Left cardiac atrium (tissue), 4 donors: ENCODE measurements at regions not wholly inside any gene's neighbourhood (a gene's known extent, or its start where the extent isn't known, plus 50 kb on each side); places are given as distances from the start of the nearest gene placed in this dataset.

Source experiments
- ATAC-seq, 2 donors: fragments of 200-7000 bp; cut with Tn5 transposase; one replicate each; pipeline ENCODE4 v1.9.1; 2020; ENCODE audit warnings: mild to moderate bottlenecking in 2 of 2, moderate library complexity in 2 of 2
- DNase-seq: peaks from one replicate; pipeline ENCODE4 v3.0.0-alpha.2; 2020
- intact Hi-C, 2 donors: fragments of 100-400 bp; cut with DNase I; formaldehyde crosslinking; loops; one replicate each; pipeline versions ENCODE4 v1.14.1 to v1.15.1; 2022 to 2023
- donor health status: DM: no; HTN: yes; CAD: no.
- donor health status: DM: no; HTN: yes; CAD: no; lungs with severe emphysema.
- donor health status: DM: yes; HTN: yes; CAD: no.
- donor health status: Dilated cardiomyopathy.

GRCh38 chr15:93491291-93491690 lies 402.3 kb upstream of the RGMA start:
- no peak for ATAC-seq
- intact Hi-C loops, result no loop called here
- DNase-seq, result no peak

GRCh38 chr15:93488296-93488713 lies 399.3 kb upstream of the RGMA start:
- DNase-seq (no peak), ATAC-seq (no peak)
- intact Hi-C loops, result no loop called here

GRCh38 chr15:93486407-93487117 lies 397.6 kb upstream of the RGMA start:
- intact Hi-C loops, result no loop called here
- ATAC-seq (peak in 1 of 2 donors; percentile 14), DNase-seq (no peak)

GRCh38 chr15:93485438-93486327 lies 396.7 kb upstream of the RGMA start:
- DNase-seq (peak; percentile 51), ATAC-seq (peak; percentile 83 to 95)
- intact Hi-C loops, result no loop called here

- intact Hi-C loops, result no loop called here
- ATAC-seq (no peak), DNase-seq (no peak)
These were observed 394.9 kb upstream of the RGMA start for GRCh38 chr15:93483923-93484322.

- ATAC-seq, result no peak
- intact Hi-C loops, result no loop called here
- DNase-seq, result no peak
These were observed 393.7 kb upstream of the RGMA start for GRCh38 chr15:93482731-93483130.

GRCh38 chr15:93479715-93480114 lies 390.7 kb upstream of the RGMA start:
- intact Hi-C loops, result no loop called here
- peak in 1 of 2 donors; percentile 48 for ATAC-seq

GRCh38 chr15:93478947-93479346 lies 389.9 kb upstream of the RGMA start:
- DNase-seq (no peak), ATAC-seq (no peak)
- intact Hi-C loops, result no loop called here

More at GRCh38 chr15:93479715-93480114, 390.7 kb upstream of the RGMA start:
- DNase-seq, result no peak

GRCh38 chr15:93477721-93478120 lies 388.7 kb upstream of the RGMA start:
- DNase-seq (no peak), ATAC-seq (peak; percentile 27 to 41)
- intact Hi-C loops, result no loop called here

- ATAC-seq (no peak), DNase-seq (no peak)
- intact Hi-C loops, result no loop called here
These were observed 388.2 kb upstream of the RGMA start for GRCh38 chr15:93477188-93477587.

- intact Hi-C loops, result no loop called here
- ATAC-seq, result no peak
- no peak for DNase-seq
These were observed 387.6 kb upstream of the RGMA start for GRCh38 chr15:93476491-93477177.

GRCh38 chr15:93474728-93475127 lies 385.7 kb upstream of the RGMA start:
- no peak for ATAC-seq
- no peak for DNase-seq
- intact Hi-C loops, result no loop called here

- no peak for DNase-seq
- intact Hi-C loops, result no loop called here
- no peak for ATAC-seq
These were observed 381.0 kb upstream of the RGMA start for GRCh38 chr15:93469994-93470393.

- ATAC-seq, result peak; percentile 41 to 99
- DNase-seq, result peak; percentile 76
- intact Hi-C loops, result no loop called here
These were observed 378.3 kb upstream of the RGMA start for GRCh38 chr15:93467337-93467736.

- DNase-seq (no peak), ATAC-seq (no peak)
- intact Hi-C loops, result no loop called here
These were observed 377.4 kb upstream of the RGMA start for GRCh38 chr15:93466380-93466779.

- DNase-seq (no peak), ATAC-seq (no peak)
- intact Hi-C loops, result no loop called here
These were observed 373.7 kb upstream of the RGMA start for GRCh38 chr15:93462690-93463089.

GRCh38 chr15:93460717-93461116 lies 371.7 kb upstream of the RGMA start:
- ATAC-seq, result no peak
- no peak for DNase-seq
- intact Hi-C loops, result no loop called here

- intact Hi-C loops, result no loop called here
- no peak for ATAC-seq
These were observed 370.4 kb upstream of the RGMA start for GRCh38 chr15:93459396-93459795.

GRCh38 chr15:93458597-93458996 lies 369.6 kb upstream of the RGMA start:
- intact Hi-C loops, result no loop called here
- no peak for DNase-seq
- no peak for ATAC-seq

More at GRCh38 chr15:93459396-93459795, 370.4 kb upstream of the RGMA start:
- no peak for DNase-seq

GRCh38 chr15:93454788-93455187 lies 365.8 kb upstream of the RGMA start:
- DNase-seq, result no peak
- intact Hi-C loops, result no loop called here
- ATAC-seq, result no peak
